IMR-90 (cell line): ENCODE measurements at regions not wholly inside any gene's neighbourhood (a gene's known extent, or its start where the extent isn't known, plus 50 kb on each side); places are given as distances from the start of the nearest gene placed in this dataset.

Source experiments
- ATAC-seq: fragments of 200-7000 bp; cut with Tn5 transposase; 2 replicates; pipeline ENCODE4 v1.9.1; 2020; ENCODE audit warnings: low read depth, mild to moderate bottlenecking, moderate library complexity
- BruUV-seq: library from RNA; stranded (reverse); fragments of 400-500 nt; replicated peaks from 2 replicates; lab custom pipeline; 2021; lab: Mats Ljungman, UMichigan
- CTCF ChIA-PET: fragments of 300-600 bp; formaldehyde crosslinking; extraction: SDS; loops from one replicate; lab custom pipeline; 2021; ENCODE audit warnings: antibody characterized with exemption; lab: Yijun Ruan, JAX
- POLR2A ChIA-PET: fragments of 300-600 bp; sonication (Branson Sonifier 250); formaldehyde crosslinking; loops from one replicate; lab custom pipeline; 2022; ENCODE audit warnings: antibody characterized with exemption; ENCODE audit not compliant: unreplicated experiment; lab: Charles Lee
- DNase-seq: peaks from one replicate; pipeline ENCODE4 v3.0.0; 2013
- H2AFZ ChIP-seq: replicated peaks from 2 replicates; pipeline ENCODE3; 2013; ENCODE audit warnings: low read length, mild to moderate bottlenecking; ENCODE audit not compliant: poor library complexity
- H2AK5ac ChIP-seq: 2 replicates; pipeline ENCODE4 v1.6.1; 2013; ENCODE audit warnings: low read depth, low read length, inconsistent platforms
- H2AK9ac ChIP-seq: replicated peaks from 2 replicates; pipeline ENCODE3; 2013; ENCODE audit warnings: mild to moderate bottlenecking, low read depth, low read length, moderate library complexity; ENCODE audit not compliant: poor library complexity
- H2BK120ac ChIP-seq: 2 replicates; pipeline ENCODE4 v1.6.1; 2013; ENCODE audit warnings: low read depth, low read length, inconsistent platforms
- H2BK15ac ChIP-seq: 3 replicates; pipeline ENCODE4 v1.6.1; 2013; ENCODE audit warnings: low read depth, low read length, inconsistent platforms
- H2BK20ac ChIP-seq: 2 replicates; pipeline ENCODE4 v1.6.1; 2013; ENCODE audit warnings: low read depth, mild to moderate bottlenecking, inconsistent platforms, low read length, moderate library complexity
- H2BK5ac ChIP-seq: 2 replicates; pipeline ENCODE4 v1.6.1; 2013; ENCODE audit warnings: mild to moderate bottlenecking, low read depth, low read length, inconsistent platforms; ENCODE audit not compliant: poor library complexity, severe bottlenecking
- H3K14ac ChIP-seq: replicated peaks from 2 replicates; pipeline ENCODE4 v1.6.1; 2013; ENCODE audit warnings: low read depth, low read length, inconsistent platforms
- H3K18ac ChIP-seq: 2 replicates; pipeline ENCODE4 v1.6.1; 2013; ENCODE audit warnings: low read depth, low read length, control low read depth
- H3K23ac ChIP-seq: 2 replicates; pipeline ENCODE4 v1.6.1; 2013; ENCODE audit warnings: low read depth, low read length, inconsistent platforms
- H3K27ac ChIP-seq: 2 replicates; pipeline ENCODE4 v1.5.1; 2013; ENCODE audit warnings: mild to moderate bottlenecking, control low read depth, low read length; ENCODE audit not compliant: insufficient read depth
- H3K27me3 ChIP-seq: 2 replicates; pipeline ENCODE4 v1.6.1; 2013; ENCODE audit warnings: low read length; ENCODE audit not compliant: control insufficient read depth, insufficient read depth
- H3K36me3 ChIP-seq: 2 replicates; pipeline ENCODE4 v1.6.1; 2013; ENCODE audit warnings: low read length, mixed read lengths; ENCODE audit not compliant: control insufficient read depth, insufficient read depth
- H3K4ac ChIP-seq: 2 replicates; pipeline ENCODE4 v1.6.1; 2013; ENCODE audit warnings: low read depth, low read length, inconsistent platforms
- H3K4me1 ChIP-seq: 2 replicates; pipeline ENCODE4 v1.6.1; 2013; ENCODE audit warnings: low read length, mixed read lengths; ENCODE audit not compliant: control insufficient read depth, insufficient read depth
- H3K4me2 ChIP-seq: 2 replicates; pipeline ENCODE4 v1.6.1; 2013; ENCODE audit warnings: low read depth, mild to moderate bottlenecking, control low read depth, low read length, moderate library complexity
- H3K4me3 ChIP-seq: 2 replicates; pipeline ENCODE4 v1.5.1; 2013; ENCODE audit warnings: low read depth, mild to moderate bottlenecking, control low read depth, low read length, moderate library complexity; ENCODE audit not compliant: insufficient read depth
- H3K56ac ChIP-seq: 2 replicates; pipeline ENCODE4 v1.6.1; 2013; ENCODE audit warnings: low read length, inconsistent platforms; ENCODE audit not compliant: insufficient read depth; ENCODE audit errors: extremely low read depth
- H3K79me1 ChIP-seq, 2 experiments: 2 replicates each; pipeline ENCODE4 v1.6.1; 2013; ENCODE audit warnings: low read length in 2 of 2, inconsistent platforms in 1 of 2, low read depth in 1 of 2
- H3K9ac ChIP-seq: 2 replicates; pipeline ENCODE4 v1.6.1; 2013; ENCODE audit warnings: low read depth, low read length, control low read depth
- H3K9me1 ChIP-seq: 2 replicates; pipeline ENCODE4 v1.6.1; 2013; ENCODE audit warnings: low read length, inconsistent platforms; ENCODE audit not compliant: insufficient read depth
- H3K9me3 ChIP-seq: 2 replicates; pipeline ENCODE4 v1.6.1; 2013; ENCODE audit warnings: low read length; ENCODE audit not compliant: control insufficient read depth, insufficient read depth
- H4K20me1 ChIP-seq: 2 replicates; pipeline ENCODE4 v1.6.1; 2013; ENCODE audit warnings: low read length, inconsistent platforms; ENCODE audit not compliant: insufficient read depth
- H4K5ac ChIP-seq: 2 replicates; pipeline ENCODE4 v1.6.1; 2013; ENCODE audit warnings: mild to moderate bottlenecking, low read depth, low read length, control low read depth
- H4K8ac ChIP-seq, 2 experiments: 2 replicates each; pipeline ENCODE4 v1.6.1; 2013; ENCODE audit warnings: low read depth in 2 of 2, low read length in 2 of 2, control low read depth in 1 of 2, inconsistent platforms in 1 of 2
- H4K91ac ChIP-seq: 2 replicates; pipeline ENCODE4 v1.6.1; 2013; ENCODE audit warnings: low read depth, low read length, inconsistent platforms; ENCODE audit not compliant: insufficient read depth
- BHLHE40 ChIP-seq: fragments of 150-350 bp; IDR thresholded peaks from 2 replicates; pipeline ENCODE4 v1.6.1; 2016; ENCODE audit warnings: mild to moderate bottlenecking, low read depth, low read length
- CEBPB ChIP-seq: IDR thresholded peaks from 2 replicates; pipeline ENCODE4 v1.6.1; 2012; ENCODE audit warnings: low read depth, low read length, improper control_type of control experiment
- CHD1 ChIP-seq: IDR thresholded peaks from 2 replicates; pipeline ENCODE4 v1.6.1; 2012; ENCODE audit warnings: low read depth, low read length, improper control_type of control experiment
- FOS ChIP-seq: fragments of 150-350 bp; IDR thresholded peaks from 2 replicates; pipeline ENCODE4 v1.6.1; 2016; ENCODE audit warnings: low read depth, low read length
- MAFK ChIP-seq: IDR thresholded peaks from 2 replicates; pipeline ENCODE4 v1.6.1; 2012; ENCODE audit warnings: low read depth, low read length, improper control_type of control experiment
- MAZ ChIP-seq: IDR thresholded peaks from 2 replicates; pipeline ENCODE4 v1.6.1; 2012; ENCODE audit warnings: low read depth, mild to moderate bottlenecking, low read length, improper control_type of control experiment, moderate library complexity, borderline replicate concordance
- MXI1 ChIP-seq: IDR thresholded peaks from 2 replicates; pipeline ENCODE4 v1.6.1; 2012; ENCODE audit warnings: low read depth, mild to moderate bottlenecking, low read length, moderate library complexity, borderline replicate concordance
- NFE2L2 ChIP-seq: fragments of 150-350 bp; IDR thresholded peaks from 2 replicates; pipeline ENCODE4 v1.6.1; 2016; ENCODE audit warnings: low read depth, mild to moderate bottlenecking, low read length
- POLR2A ChIP-seq: IDR thresholded peaks from 2 replicates; pipeline ENCODE4 v1.6.1; 2012; ENCODE audit warnings: mild to moderate bottlenecking, low read depth, low read length
- RAD21 ChIP-seq: IDR thresholded peaks from 2 replicates; pipeline ENCODE4 v1.6.1; 2012; ENCODE audit warnings: low read length, improper control_type of control experiment
- RCOR1 ChIP-seq: IDR thresholded peaks from 2 replicates; pipeline ENCODE4 v1.6.1; 2012; ENCODE audit warnings: mild to moderate bottlenecking, low read length, improper control_type of control experiment; ENCODE audit not compliant: insufficient replicate concordance
- RFX5 ChIP-seq: IDR thresholded peaks from 2 replicates; pipeline ENCODE4 v1.8.0; 2012; ENCODE audit warnings: low read depth, mild to moderate bottlenecking, low read length, moderate library complexity
- SMC3 ChIP-seq: fragments of 150-350 bp; IDR thresholded peaks from 2 replicates; pipeline ENCODE4 v1.6.1; 2016; ENCODE audit warnings: low read depth, mild to moderate bottlenecking, antibody characterized with exemption, low read length, moderate library complexity
- WGBS, 2 experiments: methylation state at CpG; one replicate each; pipeline versions ENCODE4 v1.1.5 to v1.1.7; 2013; ENCODE audit warnings: missing lambda C conversion rate in 2 of 2; ENCODE audit not compliant: insufficient read length in 1 of 2; ENCODE audit errors: extremely low coverage in 2 of 2; 5-methylcytosine and 5-hydroxymethylcytosine counted together
- dilution Hi-C: fragments of 300-500 bp; cut with HindIII; formaldehyde crosslinking; loops from one replicate; pipeline ENCODE4 v1.14.3; 2018; ENCODE audit warnings: low sequenced_read_pairs; ENCODE audit not compliant: unreplicated experiment
- in situ Hi-C: fragments of 300-500 bp; cut with MboI; formaldehyde crosslinking; loops from 3 replicates; pipeline ENCODE4 v1.14.3; 2019; ENCODE audit warnings: low sequenced_read_pairs, inconsistent platforms, mixed read lengths
- intact Hi-C: fragments of 100-400 bp; cut with micrococcal nuclease; formaldehyde crosslinking; loops from 2 replicates; pipeline ENCODE4 v1.10.0; 2022
- TF ChIP-seq, protein P1 (sequence below): fragments of 150-350 bp; IDR thresholded peaks from 2 replicates; pipeline ENCODE4 v1.6.1; 2017; ENCODE audit warnings: mild to moderate bottlenecking, antibody characterized with exemption, low read length, low read depth
- TF ChIP-seq, protein P2 (sequence below): conservative IDR thresholded peaks from 2 replicates; pipeline ENCODE4 v1.5.1; 2012; ENCODE audit warnings: mild to moderate bottlenecking, low read depth, low read length, improper control_type of control experiment
- TF ChIP-seq, protein P3 (sequence below): fragments of 150-350 bp; IDR thresholded peaks from 2 replicates; pipeline ENCODE4 v1.6.1; 2016; ENCODE audit warnings: low read depth, mild to moderate bottlenecking, low read length, moderate library complexity, borderline replicate concordance

DNA sequence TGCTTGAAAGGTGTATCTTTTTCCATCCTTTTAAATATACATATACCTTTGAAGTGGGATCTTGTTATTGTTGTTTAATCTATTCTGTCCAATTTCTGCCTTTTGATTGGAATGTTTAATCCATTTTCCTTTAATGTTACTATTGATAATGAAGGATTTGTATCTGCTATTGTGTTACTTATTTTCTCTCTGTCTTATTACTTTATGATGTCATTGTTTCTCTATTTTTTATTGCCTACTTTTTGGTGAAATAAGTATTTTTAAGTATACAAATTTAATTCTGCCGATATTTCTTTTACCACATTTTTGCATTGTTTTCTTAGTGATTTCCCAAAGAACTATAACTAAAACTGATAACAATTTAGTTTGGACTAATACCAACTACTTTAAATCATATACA lies 121.8 kb downstream of the RASSF9 start:
- no peaks in the 10 kb centered on the region for H3K27me3 ChIP-seq
- H3K36me3 ChIP-seq: no peaks in the 10 kb centered on the region
- H2BK120ac ChIP-seq: no peak overlapping the region
- dilution Hi-C loops (no loop called here), intact Hi-C loops (no loop called here), in situ Hi-C loops (no loop called here)
- TF ChIP-seq RFX5 (no peak), CHD1 (no peak), NFE2L2 (no peak), POLR2A (no peak), MXI1 (no peak), MAZ (no peak), RCOR1 (no peak), MAFK (no peak), SMC3 (no peak), CEBPB (no peak), BHLHE40 (no peak), RAD21 (no peak), FOS (no peak)
- TF ChIP-seq, protein P1, sequence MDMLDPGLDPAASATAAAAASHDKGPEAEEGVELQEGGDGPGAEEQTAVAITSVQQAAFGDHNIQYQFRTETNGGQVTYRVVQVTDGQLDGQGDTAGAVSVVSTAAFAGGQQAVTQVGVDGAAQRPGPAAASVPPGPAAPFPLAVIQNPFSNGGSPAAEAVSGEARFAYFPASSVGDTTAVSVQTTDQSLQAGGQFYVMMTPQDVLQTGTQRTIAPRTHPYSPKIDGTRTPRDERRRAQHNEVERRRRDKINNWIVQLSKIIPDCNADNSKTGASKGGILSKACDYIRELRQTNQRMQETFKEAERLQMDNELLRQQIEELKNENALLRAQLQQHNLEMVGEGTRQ: no peak
- TF ChIP-seq, protein P2, sequence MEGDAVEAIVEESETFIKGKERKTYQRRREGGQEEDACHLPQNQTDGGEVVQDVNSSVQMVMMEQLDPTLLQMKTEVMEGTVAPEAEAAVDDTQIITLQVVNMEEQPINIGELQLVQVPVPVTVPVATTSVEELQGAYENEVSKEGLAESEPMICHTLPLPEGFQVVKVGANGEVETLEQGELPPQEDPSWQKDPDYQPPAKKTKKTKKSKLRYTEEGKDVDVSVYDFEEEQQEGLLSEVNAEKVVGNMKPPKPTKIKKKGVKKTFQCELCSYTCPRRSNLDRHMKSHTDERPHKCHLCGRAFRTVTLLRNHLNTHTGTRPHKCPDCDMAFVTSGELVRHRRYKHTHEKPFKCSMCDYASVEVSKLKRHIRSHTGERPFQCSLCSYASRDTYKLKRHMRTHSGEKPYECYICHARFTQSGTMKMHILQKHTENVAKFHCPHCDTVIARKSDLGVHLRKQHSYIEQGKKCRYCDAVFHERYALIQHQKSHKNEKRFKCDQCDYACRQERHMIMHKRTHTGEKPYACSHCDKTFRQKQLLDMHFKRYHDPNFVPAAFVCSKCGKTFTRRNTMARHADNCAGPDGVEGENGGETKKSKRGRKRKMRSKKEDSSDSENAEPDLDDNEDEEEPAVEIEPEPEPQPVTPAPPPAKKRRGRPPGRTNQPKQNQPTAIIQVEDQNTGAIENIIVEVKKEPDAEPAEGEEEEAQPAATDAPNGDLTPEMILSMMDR: no peak
- TF ChIP-seq, protein P3, sequence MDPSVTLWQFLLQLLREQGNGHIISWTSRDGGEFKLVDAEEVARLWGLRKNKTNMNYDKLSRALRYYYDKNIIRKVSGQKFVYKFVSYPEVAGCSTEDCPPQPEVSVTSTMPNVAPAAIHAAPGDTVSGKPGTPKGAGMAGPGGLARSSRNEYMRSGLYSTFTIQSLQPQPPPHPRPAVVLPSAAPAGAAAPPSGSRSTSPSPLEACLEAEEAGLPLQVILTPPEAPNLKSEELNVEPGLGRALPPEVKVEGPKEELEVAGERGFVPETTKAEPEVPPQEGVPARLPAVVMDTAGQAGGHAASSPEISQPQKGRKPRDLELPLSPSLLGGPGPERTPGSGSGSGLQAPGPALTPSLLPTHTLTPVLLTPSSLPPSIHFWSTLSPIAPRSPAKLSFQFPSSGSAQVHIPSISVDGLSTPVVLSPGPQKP: no peak
- H3K18ac ChIP-seq: no peak overlapping the region
- no peaks in the 10 kb centered on the region for H3K9me3 ChIP-seq
- H3K4me3 ChIP-seq: no peak overlapping the region
- ChIA-PET CTCF (no interaction called here), POLR2A (no interaction called here)
- no peak for DNase-seq
- H4K91ac ChIP-seq: no peak overlapping the region
- no peak overlapping the region for H4K5ac ChIP-seq
- no peak overlapping the region for H3K23ac ChIP-seq
- H3K4ac ChIP-seq: no peak overlapping the region
- no peak overlapping the region for H3K56ac ChIP-seq
- H2BK20ac ChIP-seq: no peak overlapping the region
- H3K4me1 ChIP-seq: no peaks in the 10 kb centered on the region
- H3K4me2 ChIP-seq: no peak overlapping the region
- no TSS peak for BruUV-seq
- no peaks in the 10 kb centered on the region for H3K79me1 ChIP-seq
- H2AK5ac ChIP-seq: no peak overlapping the region
- no peak overlapping the region for H3K14ac ChIP-seq
- H4K8ac ChIP-seq: no peak overlapping the region
- H2AK9ac ChIP-seq: no peak overlapping the region
- H3K9me1 ChIP-seq: no peaks in the 10 kb centered on the region
- WGBS, 2 experiments: no CpG with 5 or more reads among the region's 1 CpG
- H2AFZ ChIP-seq: no peak overlapping the region
- H2BK5ac ChIP-seq: no peak overlapping the region
- no peak overlapping the region for H3K9ac ChIP-seq
- no peak for ATAC-seq
- no peak overlapping the region for H3K27ac ChIP-seq
- no peaks in the 10 kb centered on the region for H4K20me1 ChIP-seq
- H2BK15ac ChIP-seq: no peak overlapping the region
